Stimulated activated CD4-positive, alpha-beta T cell treated with anti-CD3 and anti-CD28 coated beads, Interleukin-1b, Interleukin-23, amount 100 ng/mL, for 24 hours (primary cell): ENCODE measurements at regions not wholly inside any gene's neighbourhood (a gene's known extent, or its start where the extent isn't known, plus 50 kb on each side); places are given as distances from the start of the nearest gene placed in this dataset.

Source experiments
- DNase-seq, 4 experiments: peaks; one replicate each; pipeline ENCODE4 v3.0.0-alpha.2; 2020; ENCODE audit warnings: low read depth in 4 of 4, low spot score in 1 of 4

DNA sequence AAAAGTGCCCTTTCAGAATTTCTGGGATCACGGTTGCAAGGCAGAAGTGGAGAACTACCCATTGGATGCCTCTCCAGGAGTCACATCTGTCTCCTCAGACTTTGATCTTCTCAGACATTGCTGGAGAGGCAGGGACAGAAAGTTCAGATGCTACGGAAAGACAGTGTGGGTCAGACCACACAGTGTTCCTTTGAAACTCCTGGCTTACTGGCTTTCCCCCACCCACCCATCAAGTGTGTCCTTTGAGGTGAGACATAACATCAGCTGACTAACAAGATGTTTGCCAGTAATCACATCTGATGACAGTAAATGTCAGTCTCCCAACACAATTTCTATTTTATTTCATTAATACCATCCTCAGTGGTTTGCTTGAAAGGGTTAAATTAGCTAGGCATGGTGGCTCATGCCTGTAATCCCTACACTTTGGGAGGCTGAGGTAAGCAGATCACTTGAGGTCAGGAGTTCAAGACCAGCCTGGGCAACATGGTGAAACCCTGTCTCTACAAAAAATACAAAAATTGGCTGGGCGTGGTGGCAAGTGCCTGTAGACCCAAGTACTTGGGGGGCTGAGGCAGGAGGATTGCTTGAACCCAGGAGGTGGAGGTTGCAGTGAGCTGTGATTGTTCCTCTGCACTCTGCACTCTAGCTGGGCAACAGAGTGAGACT lies 67.2 kb upstream of the SNX9 start:
- DNase-seq: peak in 1 of 4 experiments; percentile 62

DNA sequence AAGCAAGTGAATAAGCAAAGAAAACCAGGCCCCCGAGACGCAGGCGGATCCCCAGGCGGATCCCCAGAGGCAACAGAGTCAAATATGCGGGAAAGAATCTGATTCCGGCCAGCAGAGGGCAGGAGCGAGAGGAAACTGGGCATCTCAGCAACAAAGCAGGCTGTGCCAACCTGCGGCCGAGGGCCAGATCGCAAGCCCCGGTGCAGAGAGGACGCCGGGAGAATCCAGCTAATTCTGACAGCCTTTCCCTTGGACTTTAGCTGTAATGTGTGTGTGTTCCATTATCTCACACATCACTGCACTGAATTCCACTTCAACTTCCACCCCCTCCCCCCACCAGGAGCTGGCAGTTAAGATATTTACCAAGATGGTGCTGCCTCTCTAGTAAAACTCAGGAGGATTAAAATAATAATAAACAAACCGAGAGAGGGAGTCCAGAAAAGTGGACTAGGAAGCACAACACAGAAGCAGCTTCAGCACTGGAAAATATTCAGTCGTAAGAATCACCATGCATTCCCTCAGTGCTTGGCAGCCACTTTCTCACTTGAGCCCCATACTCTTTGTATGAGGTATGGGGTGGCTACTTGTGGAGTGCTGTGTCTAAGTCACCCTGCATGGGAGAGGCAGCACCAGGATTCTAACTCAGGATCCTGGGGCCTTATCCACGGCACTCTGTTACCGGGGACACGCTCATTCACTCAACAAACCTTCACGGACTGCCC lies 66.2 kb upstream of the SNX9 start:
- peak; percentile 62 to 75 (median 66) for DNase-seq

DNA sequence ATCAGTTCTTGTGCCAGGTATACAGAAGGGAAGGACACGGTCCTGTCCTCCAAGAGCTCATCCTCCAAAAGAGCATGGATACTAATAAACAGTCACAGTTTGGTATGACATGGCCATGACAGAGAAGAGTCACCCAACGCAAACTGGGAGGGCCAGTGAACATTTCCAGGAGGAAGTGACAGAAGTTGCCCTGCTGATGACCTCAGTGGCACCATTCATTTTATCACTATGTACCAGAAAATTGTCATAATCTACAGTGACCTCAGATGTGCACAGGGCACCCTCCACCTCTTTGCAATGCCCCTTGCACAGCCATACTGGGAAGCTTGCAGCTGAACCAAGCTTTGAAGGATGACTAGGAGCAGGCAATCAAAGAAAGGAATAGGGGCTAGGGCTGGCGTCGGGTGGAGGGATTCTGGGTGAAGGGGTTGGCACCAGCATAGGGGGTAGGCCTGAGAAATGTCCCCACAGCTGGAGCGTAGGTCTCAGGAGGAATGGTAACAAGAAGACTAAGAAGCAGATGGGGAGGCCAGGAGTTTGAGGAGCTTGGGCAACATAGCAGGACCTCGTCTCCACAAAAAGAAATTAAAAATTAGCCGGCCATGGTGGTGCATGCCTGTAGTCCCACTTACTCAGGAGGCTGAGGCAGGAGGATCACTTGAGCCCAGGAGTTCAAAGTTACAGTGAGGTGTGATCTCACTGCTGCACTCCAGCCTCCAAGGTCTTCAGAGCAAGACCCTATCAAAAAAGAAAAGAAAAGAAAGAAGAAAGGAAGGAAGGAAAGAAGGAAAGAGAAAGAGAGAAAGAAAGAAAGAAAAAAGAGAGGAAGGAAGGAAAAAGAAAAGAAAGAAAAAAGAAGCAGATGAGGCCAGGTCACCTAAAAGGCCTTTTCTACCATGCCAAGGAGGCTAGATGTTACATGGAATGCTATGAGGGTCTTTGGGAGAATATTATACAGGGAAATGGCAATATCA lies 65.3 kb upstream of the SNX9 start:
- no peak for DNase-seq

DNA sequence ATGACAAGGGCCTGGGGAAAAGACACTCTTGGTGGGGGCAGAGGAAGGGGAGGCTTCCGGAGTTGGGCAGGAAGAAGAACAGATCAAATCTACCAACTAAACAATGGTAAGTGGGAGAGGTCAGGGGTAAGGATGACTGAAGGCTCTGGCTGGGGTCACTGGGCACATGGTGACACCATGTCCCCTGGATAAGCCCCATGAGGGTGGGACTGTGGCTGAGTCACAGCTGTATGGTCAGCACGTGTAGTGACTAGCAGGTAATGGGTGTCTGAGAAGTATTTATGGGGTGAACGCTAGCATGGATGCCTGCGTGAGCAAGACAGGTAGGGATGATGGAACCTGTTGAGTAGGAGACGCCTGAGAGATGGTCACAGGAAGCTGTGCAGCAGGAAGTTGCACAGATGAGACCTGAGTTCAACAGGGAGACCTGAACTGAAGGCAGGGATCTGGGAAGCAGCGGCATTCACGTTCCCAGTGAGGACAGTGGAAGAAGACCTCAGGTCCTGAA lies 64.5 kb upstream of the SNX9 start:
- no peak for DNase-seq

DNA sequence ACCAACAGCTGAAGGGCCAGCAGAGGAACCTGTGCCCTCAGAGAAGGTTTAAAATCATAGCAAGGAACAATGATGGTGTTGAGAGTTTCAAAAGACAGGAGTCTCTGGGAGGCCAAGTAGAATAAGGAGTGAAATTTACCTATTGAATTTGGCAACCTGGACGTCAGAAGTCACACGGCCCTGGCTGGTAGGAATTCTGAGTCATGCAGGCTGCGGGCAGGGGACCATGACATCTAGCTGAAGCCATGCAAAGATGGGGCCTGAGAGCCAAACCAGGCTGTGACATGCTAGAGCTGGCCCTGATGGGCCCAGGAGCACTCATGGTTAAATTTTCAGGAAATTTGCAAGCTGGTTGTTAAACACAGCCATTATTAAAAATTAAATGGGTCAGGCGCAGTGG lies 64.0 kb upstream of the SNX9 start:
- DNase-seq: no peak

DNA sequence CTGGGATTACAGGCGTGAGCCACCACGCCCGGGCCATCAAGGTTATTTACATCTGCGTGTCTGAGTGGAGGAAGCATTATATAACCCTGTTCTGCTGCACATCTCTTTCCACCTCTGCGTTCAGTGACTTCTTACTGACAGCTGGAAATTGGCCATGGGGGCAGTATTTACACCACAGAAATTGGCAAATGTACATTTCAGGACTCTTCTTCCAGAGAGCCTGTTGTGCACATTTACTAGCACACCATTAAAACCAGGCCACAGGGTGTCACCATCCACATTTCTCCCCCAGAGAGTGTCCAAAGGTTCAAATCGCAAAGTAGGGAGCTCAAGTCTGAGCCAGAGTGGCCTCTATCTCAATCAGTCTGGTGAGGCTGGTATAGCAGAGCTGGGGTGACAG lies 62.9 kb upstream of the SNX9 start:
- DNase-seq: no peak

DNA sequence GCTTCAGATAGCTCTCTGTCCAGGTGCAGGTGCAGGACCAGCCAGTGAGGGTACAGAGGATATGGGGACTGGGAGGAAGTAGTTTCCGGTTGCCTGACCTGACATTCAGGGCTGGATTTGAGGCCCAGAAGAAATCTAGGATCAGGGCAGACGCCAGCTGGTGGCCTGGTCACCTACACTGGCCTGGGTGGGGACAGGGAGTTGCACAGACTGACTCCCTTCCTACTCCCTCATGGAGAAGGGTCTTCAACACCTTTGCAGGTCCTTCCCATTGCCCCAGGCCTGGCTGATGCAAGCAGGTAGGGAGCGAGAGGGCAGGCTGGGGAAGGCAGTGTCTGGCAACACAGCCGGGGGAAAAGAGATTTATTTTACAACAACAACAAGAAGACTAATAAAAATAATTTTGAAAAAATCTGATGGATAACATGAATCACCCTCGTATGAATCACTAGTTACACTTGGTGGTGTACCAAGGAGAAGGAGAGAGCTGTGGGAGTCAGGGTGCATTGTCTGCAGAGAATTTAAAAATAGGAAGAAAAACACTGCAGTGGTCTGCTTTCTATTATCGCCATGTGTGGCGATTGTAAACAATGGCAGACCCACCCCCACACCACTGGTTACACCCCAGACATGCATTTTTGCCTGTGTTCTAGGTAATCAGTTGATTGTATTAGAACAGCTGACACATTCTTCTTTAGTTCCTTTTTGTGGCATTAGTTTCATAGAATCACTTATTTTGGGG lies 62.3 kb upstream of the SNX9 start:
- DNase-seq: no peak

DNA sequence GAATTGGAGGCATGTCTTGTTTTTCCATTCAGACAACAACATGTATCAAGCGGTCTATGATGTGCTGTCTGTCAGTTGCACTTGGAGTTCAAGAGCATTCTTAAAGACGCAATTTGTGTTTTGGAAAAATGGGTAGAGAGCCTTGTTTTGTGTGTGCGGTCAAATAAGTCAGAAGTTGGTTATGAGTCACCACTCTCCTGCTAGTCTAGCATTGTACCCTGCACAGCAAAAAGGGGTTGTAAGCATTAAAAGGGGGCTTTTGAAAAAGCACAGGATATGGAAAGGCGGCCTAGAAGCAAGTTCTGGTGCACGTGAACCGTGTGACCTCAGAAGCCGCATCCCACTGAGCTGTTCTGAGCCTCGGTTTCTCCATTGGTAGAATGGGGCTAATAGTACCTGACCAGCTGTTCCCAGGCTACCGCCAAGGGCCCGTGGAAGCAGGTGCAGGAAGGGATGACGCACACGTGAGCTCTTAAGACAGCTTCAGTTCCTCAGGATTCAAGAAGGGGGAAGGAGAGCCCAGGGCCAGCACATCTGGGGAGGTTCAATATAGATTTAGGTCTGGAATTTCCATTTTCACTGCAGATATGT lies 61.6 kb upstream of the SNX9 start:
- DNase-seq: no peak

DNA sequence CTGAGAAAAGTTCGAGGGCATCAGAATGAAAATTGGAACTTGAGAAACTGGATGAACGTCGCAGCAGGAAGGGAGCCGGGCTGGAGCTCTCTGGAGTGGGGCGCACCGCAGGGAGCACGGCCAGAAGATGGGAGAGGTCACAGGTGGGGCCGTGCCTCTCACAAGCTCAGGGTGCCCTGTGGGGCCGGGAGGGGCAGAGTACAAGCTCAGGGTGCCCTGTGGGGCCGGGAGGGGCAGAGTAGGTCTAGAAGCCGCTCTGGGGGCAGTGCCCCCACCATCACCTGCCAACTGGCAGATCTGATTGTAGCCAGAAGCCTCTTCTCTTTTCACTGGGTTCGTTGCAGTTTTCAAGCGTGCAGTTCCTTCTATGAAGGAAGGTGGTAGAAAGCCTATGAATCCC lies 61.1 kb upstream of the SNX9 start:
- no peak for DNase-seq

DNA sequence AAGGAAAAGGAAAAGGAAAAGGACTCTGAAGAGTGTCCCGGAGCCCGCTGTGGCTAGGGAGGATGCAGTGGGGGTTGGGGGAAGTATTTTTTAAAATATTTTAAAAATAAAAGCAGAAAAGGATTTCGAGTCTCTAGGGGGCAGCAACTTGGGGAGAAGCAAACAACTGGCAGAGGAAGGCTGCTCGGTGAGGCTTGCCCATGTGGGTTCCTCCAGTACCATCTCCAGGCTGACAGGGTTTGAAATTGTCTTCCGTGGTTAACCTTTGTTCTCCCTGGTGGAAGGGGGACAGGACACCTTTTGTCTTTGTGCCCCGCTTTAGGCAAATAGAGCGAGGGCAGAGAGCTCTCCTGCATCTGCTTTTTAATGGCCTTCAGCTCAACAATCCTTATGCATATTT lies 60.4 kb upstream of the SNX9 start:
- no peak for DNase-seq

DNA sequence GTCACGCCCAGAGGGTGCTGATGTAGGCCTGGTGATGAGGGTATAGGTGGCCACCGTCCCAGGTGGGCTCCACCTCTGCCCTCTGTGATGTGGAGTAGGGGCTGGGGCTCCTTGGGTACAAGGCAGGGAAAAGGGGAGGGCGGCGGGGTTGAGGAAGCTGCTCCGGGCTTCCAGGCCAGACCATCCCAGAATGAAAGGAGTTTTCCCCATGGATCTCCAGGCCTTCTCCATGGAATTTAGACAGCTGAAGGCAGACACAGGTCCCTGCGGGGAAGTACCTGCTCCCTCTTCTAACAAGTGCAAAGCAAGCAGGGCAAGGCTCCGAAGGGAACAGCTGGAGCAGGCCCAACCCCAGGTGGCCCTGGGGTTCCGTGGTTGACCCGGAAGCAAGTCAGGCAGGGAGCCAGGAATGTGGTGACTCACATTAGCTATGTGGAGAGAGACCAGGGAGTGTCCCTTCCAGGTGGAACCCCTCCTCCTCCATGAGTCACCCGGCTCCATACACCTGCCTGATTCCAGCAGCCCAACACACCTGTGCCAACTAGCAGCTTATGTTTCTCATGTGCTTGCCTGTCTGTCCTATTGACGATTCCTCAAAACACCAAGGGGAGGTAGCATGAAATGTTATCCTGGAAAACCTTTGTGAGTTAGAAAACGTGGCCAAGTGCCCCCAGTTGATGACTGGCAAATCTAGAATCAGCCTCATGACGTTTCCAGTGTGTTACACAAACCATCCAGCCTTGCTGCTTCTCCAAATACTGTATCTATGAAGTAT lies 59.7 kb upstream of the SNX9 start:
- no peak for DNase-seq

DNA sequence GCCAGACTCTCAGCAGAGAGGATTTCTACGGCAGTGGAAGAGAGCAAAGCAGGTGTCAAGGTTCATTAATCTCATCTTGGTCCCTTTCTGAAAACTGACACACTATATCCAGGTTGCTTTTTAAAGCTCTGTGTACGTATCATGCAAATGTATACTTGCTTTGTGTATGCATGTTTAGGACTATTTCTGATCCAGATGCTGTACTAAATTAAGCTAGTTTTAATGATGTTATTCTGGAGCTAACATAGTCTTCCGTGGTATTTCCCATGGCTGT lies 59.2 kb upstream of the SNX9 start:
- no peak for DNase-seq

DNA sequence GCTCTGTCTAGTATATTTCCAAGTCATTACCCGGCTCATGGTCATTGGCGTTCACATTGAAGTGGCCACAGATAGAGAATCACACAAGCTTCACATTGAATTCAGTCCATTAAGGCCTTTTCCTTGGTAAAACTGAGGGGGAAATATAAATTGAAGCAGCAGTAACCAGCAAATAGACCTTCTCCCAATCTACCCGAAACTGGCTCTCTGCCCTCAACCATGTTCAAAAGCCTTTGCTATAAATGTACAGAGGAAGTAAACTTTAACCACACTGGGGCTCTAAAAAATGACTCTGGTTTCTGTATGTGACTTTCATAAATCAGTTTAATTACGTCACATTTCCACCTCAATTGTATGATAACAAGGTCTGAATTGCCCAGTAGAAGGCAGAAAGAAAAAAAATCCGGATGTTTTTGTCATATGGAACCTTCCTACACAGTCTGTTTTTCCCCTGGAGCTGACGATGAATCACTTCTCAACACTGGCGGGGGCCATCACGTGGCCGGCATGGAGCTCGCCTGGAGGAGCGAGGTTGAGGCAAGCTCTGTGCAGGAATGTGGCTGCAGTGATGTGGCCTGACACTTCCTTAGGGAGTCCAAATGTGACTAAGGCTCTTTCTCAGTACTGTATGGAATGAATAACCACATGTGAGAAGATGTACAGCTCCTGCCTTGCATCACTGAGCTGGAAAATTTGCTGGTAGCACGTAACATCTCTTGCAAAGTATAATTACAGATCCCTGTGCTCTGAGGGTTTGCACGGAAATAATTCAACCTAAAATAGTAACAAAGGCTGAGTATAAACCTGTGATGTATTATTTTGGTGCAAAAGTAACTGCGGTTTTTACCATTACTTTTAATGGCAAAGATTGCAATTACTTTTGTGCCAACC lies 58.6 kb upstream of the SNX9 start:
- DNase-seq: peak; percentile 54 to 79 (median 65)

DNA sequence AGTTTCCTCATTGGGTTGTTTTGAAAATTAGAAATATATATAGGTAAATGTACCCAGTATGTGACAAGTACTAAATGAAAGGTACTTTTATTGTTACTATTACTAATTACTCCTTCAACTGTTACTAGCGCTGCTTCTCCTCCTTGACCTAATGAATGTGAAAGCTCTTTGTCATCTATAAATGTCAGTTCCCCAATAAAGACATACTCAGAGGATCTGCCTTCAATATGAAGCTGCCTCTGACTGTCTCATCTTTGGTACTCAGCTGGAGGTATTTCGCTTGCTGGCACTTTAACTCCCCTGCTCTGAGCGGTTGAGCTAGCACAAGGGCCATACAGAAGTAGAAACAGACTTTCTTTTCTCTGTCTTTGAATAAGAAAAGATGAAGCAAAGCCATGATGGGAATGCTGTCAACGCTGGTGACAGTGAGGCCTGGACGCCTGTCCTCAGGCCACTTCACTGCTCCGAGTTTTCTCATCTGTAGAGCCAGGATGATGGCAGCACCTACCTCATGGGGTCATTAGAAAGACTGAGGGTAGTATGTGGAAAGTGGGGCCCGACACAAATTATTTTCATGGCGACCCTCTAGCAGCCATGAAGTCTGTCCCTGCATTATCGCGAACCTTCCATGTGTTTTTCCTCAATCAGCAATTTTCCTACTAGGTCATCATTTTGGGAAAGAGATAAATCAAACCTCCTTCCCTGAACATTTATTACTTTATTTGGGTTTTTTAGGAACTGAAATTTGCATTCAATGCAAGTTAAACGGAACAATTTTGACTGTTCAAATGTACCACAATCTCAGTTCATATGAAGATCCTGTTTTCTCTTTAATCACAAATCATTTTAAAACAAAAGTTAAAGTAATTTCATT lies 55.9 kb upstream of the SNX9 start:
- DNase-seq: no peak

DNA sequence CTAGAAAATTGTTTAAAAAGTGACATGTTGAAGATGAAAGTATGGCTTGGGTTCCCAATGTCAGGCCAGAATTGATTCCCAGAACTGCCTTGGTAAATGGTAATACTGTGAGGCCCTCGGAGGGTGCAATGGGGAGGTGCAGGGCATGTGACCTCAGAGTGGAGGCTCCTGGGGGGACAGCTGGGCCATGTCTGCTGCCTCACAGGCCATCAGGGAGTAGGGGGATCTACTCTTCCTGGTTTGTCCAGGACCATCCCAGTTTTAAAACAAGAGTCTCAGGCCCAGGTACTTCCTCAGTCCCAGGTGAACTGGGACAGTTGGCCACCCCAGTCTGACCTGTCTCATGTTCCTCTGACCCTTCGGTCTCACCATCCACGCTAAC lies 55.3 kb upstream of the SNX9 start:
- DNase-seq: no peak

DNA sequence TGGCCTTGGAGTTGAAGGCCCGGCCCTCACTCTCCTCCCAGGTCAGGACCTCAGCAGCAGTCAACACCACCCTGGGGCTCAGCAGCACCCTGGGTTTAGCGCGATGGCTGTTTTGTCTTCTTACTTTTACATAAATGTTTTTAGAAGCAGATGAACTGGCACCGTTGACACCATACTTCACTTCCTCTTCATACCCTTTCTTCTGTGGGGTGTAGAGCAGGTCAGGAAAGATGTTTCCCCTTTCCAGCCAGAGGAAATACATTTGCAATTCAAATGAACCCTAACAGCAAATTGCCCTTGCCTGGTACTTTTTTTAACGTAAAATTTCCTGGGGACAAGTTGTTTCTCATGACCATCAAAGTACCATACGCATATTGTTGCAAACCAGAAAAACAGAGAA lies 54.7 kb upstream of the SNX9 start:
- DNase-seq: no peak

DNA sequence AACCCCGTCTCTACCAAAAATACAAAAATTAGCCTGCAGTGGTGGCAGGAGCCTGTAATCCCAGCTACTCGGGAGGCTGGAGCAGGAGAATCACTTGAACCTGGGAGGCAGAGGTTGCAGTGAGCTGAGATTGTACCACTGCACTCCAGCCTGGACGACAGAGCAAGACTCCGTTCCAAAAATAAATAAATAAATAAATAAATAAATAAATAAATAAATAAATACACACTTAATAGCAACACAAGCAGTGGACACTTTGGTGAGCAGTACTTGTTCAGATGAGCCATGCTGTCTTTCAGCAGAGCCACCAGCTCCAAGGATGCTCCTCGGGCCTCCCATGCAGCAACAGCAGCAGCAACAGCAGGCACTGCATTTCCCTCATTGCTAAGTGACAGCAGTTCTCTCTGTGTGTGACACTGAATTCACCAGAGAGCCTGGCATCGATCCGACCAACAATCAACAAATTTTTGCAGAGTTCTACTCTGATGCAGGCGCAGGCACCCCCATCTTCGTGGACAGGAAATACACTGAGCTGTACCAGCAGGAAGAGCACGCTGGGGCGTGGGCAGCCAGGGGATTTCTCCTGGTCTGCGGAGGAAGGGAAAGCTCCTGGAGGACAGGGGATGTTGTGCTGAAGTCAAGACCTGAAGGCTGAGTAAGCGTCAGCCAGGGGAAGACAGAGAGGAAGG lies 54.0 kb upstream of the SNX9 start:
- DNase-seq: no peak
